ENCODE measurements at regions not wholly inside any gene's neighbourhood (a gene's known extent, or its start where the extent isn't known, plus 50 kb on each side); places are given as distances from the start of the nearest gene placed in this dataset.

DNA sequence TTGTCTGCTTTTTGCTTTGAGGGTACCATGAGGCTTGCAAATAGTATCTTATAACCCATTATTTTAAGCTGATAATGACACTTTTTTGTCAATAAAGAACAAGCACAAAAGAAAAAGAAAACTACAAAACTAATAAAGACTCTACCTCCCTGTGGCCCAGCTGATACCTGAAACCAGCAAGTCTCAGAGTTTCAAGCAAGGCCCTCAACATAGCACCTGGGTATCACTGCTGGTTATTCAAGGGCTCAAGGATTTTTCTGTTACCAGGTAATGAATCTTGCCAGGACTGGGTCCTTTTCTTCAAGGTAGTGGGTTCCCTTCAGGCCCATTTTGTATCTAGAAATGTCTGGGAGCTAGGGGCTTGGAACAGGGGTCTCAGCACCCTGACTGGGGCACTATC lies 281.6 kb upstream of the C11orf87 start:
- TF ChIP-seq CTCF (IDR thresholded peaks at IDR 0.05) (no peak), EZH2phosphoT487 (IDR thresholded peaks at IDR 0.05) (no peak)

Measured in neural progenitor cell (in vitro differentiated cells).